SK-N-SH treated with all-trans-retinoic acid at 6 μM for 48 hours (cell line): ENCODE measurements at regions not wholly inside any gene's neighbourhood (a gene's known extent, or its start where the extent isn't known, plus 50 kb on each side); places are given as distances from the start of the nearest gene placed in this dataset.
A peak's percentile ranks its signal among the peaks of the same experiment; 100 is the strongest.

Experiments
- ATAC-seq: fragments of 200-7000 bp; cut with Tn5 transposase; 3 replicates; pipeline ENCODE4 v1.9.1; 2020; ENCODE audit warnings: mild to moderate bottlenecking, moderate library complexity
- ARNTL ChIP-seq: fragments of 450-650 bp; formaldehyde crosslinking; IDR thresholded peaks from 2 replicates; pipeline ENCODE4 v1.5.0; 2020; ENCODE audit warnings: low read depth, mild to moderate bottlenecking, moderate library complexity, borderline replicate concordance
- BACH2 ChIP-seq: fragments of 250-450 bp; sonication (Bioruptor Pico); IDR thresholded peaks from 2 replicates; pipeline ENCODE4 v1.9.0; 2021; ENCODE audit warnings: mild to moderate bottlenecking, borderline replicate concordance
- CSDC2 ChIP-seq: fragments of 250-450 bp; sonication (Bioruptor Pico); IDR thresholded peaks from 2 replicates; pipeline ENCODE4 v1.5.0; 2020; ENCODE audit warnings: mild to moderate bottlenecking, moderate library complexity
- ESRRG ChIP-seq: fragments of 250-450 bp; sonication (Bioruptor Pico); IDR thresholded peaks from 2 replicates; pipeline ENCODE4 v1.6.1; 2021; ENCODE audit warnings: mild to moderate bottlenecking
- GLIS3 ChIP-seq: fragments of 250-450 bp; sonication (Bioruptor Pico); IDR thresholded peaks from 2 replicates; pipeline ENCODE4 v1.5.0; 2020; ENCODE audit warnings: mild to moderate bottlenecking, moderate library complexity
- OSR1 ChIP-seq: fragments of 250-450 bp; sonication (Bioruptor Pico); IDR thresholded peaks from 2 replicates; pipeline ENCODE4 v1.8.0; 2022; ENCODE audit warnings: moderate library complexity, mild to moderate bottlenecking, inconsistent platforms
- PPARA ChIP-seq: fragments of 250-450 bp; sonication (Bioruptor Pico); IDR thresholded peaks from 2 replicates; pipeline ENCODE4 v1.5.0; 2020; ENCODE audit warnings: mild to moderate bottlenecking, borderline replicate concordance
- SNAI2 ChIP-seq: fragments of 250-450 bp; sonication (Bioruptor Pico); IDR thresholded peaks from 2 replicates; pipeline ENCODE4 v1.5.0; 2020; ENCODE audit warnings: mild to moderate bottlenecking, moderate library complexity
- TCF4 ChIP-seq: fragments of 250-450 bp; sonication (Bioruptor Pico); IDR thresholded peaks from 2 replicates; pipeline ENCODE4 v1.8.0; 2021; ENCODE audit warnings: mild to moderate bottlenecking, moderate library complexity, borderline replicate concordance
- TOX ChIP-seq: fragments of 250-450 bp; sonication (Bioruptor Pico); IDR thresholded peaks from 2 replicates; pipeline ENCODE4 v1.8.0; 2021; ENCODE audit warnings: mild to moderate bottlenecking, moderate library complexity, borderline replicate concordance
- ZC3H10 ChIP-seq: fragments of 250-450 bp; sonication (Bioruptor Pico); IDR thresholded peaks from 2 replicates; pipeline ENCODE4 v1.5.1; 2021; ENCODE audit warnings: mild to moderate bottlenecking, moderate library complexity
- ZFP3 ChIP-seq: fragments of 250-450 bp; sonication (Bioruptor Pico); IDR thresholded peaks from 2 replicates; pipeline ENCODE4 v1.5.0; 2020; ENCODE audit warnings: mild to moderate bottlenecking, moderate library complexity
- ZFP30 ChIP-seq: fragments of 450-650 bp; formaldehyde crosslinking; IDR thresholded peaks from 2 replicates; pipeline ENCODE4 v1.5.0; 2022; ENCODE audit warnings: mild to moderate bottlenecking, moderate library complexity
- ZNF70 ChIP-seq: fragments of 450-650 bp; formaldehyde crosslinking; IDR thresholded peaks from 2 replicates; pipeline ENCODE4 v1.5.0; 2020; ENCODE audit warnings: mild to moderate bottlenecking, moderate library complexity
- ZNF8 ChIP-seq: fragments of 450-650 bp; formaldehyde crosslinking; IDR thresholded peaks from 2 replicates; pipeline ENCODE4 v1.5.0; 2020; ENCODE audit warnings: mild to moderate bottlenecking, moderate library complexity
- TF ChIP-seq, protein P1 (sequence below): fragments of 250-450 bp; sonication (Bioruptor Pico); IDR thresholded peaks from 2 replicates; pipeline ENCODE4 v1.5.1; 2020; ENCODE audit warnings: low read depth, mild to moderate bottlenecking, moderate library complexity
- TF ChIP-seq, protein P2 (sequence below): fragments of 250-450 bp; sonication (Bioruptor Pico); IDR thresholded peaks from 2 replicates; pipeline ENCODE4 v1.5.0; 2020; ENCODE audit warnings: mild to moderate bottlenecking, moderate library complexity
- TF ChIP-seq, protein P3 (sequence below): fragments of 250-450 bp; sonication (Bioruptor Pico); IDR thresholded peaks from 2 replicates; pipeline ENCODE4 v1.5.1; 2021; ENCODE audit warnings: mild to moderate bottlenecking, moderate library complexity

DNA sequence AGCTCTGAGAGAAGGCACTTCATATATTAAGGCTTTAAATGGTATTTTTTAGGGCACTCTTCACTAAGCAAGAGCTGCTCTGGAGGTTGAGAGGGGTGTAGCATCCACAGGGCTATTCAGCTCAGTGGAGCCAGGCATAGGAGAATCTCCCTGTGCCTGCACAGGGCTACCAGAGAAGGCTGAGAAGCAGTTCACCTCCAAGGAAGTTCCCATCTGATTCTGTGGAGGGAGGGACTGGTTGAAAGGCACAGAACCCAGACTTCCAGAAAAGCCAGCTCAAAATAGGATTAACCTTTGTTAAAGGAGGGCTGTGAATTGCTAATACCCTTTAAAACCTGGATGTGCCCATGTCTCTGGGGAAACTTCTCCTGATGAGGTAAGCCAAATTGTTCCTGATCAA lies 304.5 kb downstream of the TTLL7 start:
- ATAC-seq, result peak; percentile 30; the same call in 1 of the 3 replicates
- TF ChIP-seq TCF4 (CRISPR knock-in tag), result no peak
- TF ChIP-seq ZNF70 (CRISPR knock-in tag), result no peak

DNA sequence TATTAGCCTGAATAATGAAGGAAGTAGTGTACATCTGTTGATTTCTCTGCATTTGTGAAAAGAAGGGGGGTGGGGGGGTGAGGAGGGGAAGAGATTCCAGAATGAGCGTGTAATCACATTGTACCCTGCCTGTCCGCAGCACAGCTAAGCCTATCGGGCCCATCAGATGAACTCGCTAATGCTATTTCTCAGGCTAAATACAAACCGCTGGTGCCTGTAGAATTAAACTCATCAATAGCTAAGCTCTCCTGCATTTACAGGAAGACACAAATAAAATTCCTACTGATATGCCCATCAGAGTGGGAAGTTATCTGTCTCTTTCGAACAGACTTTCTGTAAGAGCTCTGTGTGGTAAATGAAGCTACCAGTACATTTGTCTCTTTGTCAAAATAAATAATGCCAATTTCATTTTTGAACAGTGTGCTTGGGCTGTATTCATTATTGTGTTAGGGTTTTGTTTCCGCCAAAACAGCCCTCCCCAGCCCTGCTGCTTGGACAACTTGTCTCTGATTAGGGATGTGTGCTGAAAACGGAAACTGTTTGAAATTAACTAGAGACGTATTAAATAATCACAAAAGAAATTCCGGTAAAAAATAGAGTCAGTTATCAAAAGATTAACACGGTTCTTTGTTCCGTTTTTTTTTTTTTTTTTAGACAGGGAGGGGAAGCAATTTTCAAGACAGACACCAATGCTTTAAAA lies 305.4 kb downstream of the TTLL7 start:
- TF ChIP-seq, protein P1, sequence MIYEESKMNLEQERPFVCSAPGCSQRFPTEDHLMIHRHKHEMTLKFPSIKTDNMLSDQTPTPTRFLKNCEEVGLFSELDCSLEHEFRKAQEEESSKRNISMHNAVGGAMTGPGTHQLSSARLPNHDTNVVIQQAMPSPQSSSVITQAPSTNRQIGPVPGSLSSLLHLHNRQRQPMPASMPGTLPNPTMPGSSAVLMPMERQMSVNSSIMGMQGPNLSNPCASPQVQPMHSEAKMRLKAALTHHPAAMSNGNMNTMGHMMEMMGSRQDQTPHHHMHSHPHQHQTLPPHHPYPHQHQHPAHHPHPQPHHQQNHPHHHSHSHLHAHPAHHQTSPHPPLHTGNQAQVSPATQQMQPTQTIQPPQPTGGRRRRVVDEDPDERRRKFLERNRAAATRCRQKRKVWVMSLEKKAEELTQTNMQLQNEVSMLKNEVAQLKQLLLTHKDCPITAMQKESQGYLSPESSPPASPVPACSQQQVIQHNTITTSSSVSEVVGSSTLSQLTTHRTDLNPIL (CRISPR knock-in tag), result no peak
- TF ChIP-seq TCF4 (CRISPR knock-in tag), result peak; percentile 67
- TF ChIP-seq, protein P2, sequence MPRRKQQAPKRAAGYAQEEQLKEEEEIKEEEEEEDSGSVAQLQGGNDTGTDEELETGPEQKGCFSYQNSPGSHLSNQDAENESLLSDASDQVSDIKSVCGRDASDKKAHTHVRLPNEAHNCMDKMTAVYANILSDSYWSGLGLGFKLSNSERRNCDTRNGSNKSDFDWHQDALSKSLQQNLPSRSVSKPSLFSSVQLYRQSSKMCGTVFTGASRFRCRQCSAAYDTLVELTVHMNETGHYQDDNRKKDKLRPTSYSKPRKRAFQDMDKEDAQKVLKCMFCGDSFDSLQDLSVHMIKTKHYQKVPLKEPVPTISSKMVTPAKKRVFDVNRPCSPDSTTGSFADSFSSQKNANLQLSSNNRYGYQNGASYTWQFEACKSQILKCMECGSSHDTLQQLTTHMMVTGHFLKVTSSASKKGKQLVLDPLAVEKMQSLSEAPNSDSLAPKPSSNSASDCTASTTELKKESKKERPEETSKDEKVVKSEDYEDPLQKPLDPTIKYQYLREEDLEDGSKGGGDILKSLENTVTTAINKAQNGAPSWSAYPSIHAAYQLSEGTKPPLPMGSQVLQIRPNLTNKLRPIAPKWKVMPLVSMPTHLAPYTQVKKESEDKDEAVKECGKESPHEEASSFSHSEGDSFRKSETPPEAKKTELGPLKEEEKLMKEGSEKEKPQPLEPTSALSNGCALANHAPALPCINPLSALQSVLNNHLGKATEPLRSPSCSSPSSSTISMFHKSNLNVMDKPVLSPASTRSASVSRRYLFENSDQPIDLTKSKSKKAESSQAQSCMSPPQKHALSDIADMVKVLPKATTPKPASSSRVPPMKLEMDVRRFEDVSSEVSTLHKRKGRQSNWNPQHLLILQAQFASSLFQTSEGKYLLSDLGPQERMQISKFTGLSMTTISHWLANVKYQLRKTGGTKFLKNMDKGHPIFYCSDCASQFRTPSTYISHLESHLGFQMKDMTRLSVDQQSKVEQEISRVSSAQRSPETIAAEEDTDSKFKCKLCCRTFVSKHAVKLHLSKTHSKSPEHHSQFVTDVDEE (CRISPR knock-in tag), result peak; percentile 81; the same call in 1 of the 2 replicates
- ATAC-seq, result peak; percentile 76

DNA sequence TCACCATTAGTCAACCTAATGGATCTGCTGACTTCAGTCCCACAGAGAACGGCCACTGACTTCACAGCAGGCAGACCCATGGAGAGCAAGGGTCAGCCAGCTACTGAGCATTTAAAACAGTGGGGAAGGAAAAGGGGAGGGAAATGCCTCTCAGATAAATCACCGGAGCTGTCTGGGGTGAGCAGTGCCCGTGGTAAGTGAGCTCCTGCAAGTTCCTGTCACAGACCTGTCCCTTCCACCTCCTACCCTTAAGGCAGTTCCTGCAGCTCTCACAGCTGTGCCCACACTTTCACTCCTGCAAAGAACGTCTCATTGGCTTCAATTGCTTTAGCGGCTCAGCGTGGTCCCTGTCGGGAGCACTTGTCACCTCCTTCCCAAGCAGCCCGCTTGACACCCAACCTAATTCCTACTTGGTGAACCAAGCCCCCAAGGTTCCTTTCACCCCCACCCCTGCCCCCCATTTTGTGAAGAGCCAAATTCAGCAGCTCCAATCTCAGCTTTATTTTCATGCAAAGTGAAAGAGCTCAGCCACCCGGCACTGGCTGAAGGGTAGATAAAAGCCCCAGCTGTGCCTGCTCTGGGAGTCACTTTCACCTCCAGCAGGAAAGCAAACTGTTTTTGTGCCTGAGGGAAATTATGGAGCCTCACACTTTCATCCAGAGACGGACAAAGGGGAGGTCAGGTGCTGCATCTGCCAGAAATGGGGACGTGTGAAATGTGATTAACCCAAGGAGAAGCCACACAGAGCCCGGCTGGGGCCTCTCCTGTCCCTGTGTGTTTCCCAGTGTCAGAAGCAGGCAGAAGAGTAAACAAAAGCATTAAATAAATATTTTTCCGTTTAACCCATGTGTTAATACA lies 306.2 kb downstream of the TTLL7 start:
- peak; percentile 74 for ATAC-seq
- TF ChIP-seq, protein P2 (CRISPR knock-in tag), result peak; percentile 10; the same call in 1 of the 2 replicates
- TF ChIP-seq ESRRG (CRISPR knock-in tag) (no peak), ZNF70 (CRISPR knock-in tag) (peak; percentile 65), OSR1 (CRISPR knock-in tag) (no peak), ZC3H10 (CRISPR knock-in tag) (no peak)
- TF ChIP-seq, protein P3, sequence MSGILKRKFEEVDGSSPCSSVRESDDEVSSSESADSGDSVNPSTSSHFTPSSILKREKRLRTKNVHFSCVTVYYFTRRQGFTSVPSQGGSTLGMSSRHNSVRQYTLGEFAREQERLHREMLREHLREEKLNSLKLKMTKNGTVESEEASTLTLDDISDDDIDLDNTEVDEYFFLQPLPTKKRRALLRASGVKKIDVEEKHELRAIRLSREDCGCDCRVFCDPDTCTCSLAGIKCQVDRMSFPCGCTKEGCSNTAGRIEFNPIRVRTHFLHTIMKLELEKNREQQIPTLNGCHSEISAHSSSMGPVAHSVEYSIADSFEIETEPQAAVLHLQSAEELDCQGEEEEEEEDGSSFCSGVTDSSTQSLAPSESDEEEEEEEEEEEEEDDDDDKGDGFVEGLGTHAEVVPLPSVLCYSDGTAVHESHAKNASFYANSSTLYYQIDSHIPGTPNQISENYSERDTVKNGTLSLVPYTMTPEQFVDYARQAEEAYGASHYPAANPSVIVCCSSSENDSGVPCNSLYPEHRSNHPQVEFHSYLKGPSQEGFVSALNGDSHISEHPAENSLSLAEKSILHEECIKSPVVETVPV (CRISPR knock-in tag), result no peak

DNA sequence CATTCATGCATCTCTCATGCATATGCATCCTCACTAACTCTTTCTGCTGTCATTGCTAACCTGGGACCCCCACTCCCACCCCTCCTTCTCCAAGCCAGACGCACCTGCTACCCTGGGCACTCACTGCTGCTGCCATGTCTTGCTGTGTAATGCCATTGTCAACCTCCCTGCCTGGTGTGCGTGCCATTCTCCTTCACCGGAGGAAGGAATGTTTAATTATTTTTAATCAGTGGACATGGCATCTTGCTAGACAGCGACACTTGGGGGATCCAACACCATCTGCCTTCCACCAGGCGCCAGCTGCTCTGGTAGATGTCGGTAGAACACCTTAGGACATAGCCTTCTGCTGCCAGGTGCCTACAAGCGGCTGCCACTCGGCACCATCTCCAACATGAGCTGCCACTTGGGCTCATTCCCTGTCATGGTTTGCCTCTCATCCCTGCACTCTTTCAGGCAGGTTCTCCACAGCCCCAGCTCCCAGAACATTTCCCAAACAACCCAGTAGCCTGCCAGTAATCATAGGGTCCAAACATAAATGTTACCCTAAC lies 306.9 kb downstream of the TTLL7 start:
- ATAC-seq, result no peak
- TF ChIP-seq ZFP3 (no peak), CSDC2 (CRISPR knock-in tag) (no peak), TOX (no peak), TCF4 (CRISPR knock-in tag) (no peak)

DNA sequence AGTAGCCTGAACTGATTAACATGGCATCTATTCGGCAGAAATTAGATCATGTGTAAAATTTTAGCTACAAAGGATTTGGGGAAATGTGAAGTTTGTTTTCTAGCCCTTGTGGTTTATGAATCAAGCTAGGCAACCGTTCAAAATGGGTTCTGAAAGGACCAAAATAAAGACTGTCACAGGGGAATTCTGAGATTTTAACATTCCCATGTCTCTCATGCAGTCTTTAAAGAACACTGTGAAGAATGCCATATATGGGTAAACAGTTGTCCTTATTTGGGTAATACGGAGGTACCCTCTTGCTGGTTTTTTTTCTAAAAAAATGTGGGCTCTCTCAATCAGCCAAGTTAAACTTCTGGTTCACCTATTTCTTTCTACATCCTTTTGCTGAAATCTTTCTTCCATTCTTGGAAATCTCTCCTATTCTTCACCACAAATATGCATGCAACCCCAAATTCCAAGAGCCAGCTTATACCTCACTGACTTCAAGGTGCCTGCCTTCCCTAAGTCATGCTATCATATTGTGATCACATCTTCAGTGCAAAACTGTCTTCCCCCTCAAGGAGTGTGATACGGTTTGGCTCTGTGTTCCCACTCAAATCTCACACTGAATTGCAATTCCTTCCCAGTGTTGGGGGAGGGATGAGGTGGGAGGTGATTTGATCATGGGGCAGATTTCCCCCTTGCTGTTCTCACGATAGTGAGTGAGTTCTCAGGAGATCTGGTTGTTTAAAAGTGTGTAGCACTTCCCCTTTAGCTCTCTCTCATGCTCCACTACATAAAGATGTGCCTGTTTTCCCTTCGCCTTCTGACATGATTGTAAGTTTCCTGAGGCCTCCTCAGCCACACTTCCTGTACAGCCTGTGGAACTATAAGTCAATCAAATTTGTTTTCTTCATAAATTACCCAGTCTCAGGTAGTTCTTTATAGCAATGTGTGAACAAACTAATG lies 308.7 kb downstream of the TTLL7 start:
- TF ChIP-seq TOX, result no peak
- no peak for TF ChIP-seq PPARA
- no peak for TF ChIP-seq ZFP30
- no peak for TF ChIP-seq SNAI2 (CRISPR knock-in tag)
- TF ChIP-seq OSR1 (CRISPR knock-in tag), result no peak
- TF ChIP-seq ESRRG (CRISPR knock-in tag), result no peak
- TF ChIP-seq, protein P2 (CRISPR knock-in tag), result no peak
- no peak for TF ChIP-seq GLIS3 (CRISPR knock-in tag)
- no peak for TF ChIP-seq ARNTL (CRISPR knock-in tag)
- no peak for TF ChIP-seq ZNF8 (CRISPR knock-in tag)
- no peak for TF ChIP-seq BACH2 (CRISPR knock-in tag)
- TF ChIP-seq ZC3H10 (CRISPR knock-in tag), result no peak
- ATAC-seq, result no peak
